ENCODE measurements at regions not wholly inside any gene's neighbourhood (a gene's known extent, or its start where the extent isn't known, plus 50 kb on each side); places are given as distances from the start of the nearest gene placed in this dataset.
"Not testable (repeated sequence)": the region's sequence is repeated elsewhere in the genome, so short reads cannot be mapped to it uniquely, and the experiment has no call there.

- Histone ChIP-seq H3K36me3 (ENCODE audit: control insufficient read depth, insufficient read depth, low read length) (no peaks in the 10 kb centered on the region), H3K23ac (ENCODE audit: low read length) (no peak overlapping the region), H2BK5ac (ENCODE audit: low read length) (no peak overlapping the region), H3K9ac (ENCODE audit: low read length) (no peak overlapping the region), H4K8ac (ENCODE audit: low read depth, low read length) (no peak overlapping the region), H3K18ac (ENCODE audit: low read length) (no peak overlapping the region), H3K27ac (ENCODE audit: low read depth, low read length) (no peak overlapping the region), H3K27me3 (ENCODE audit: insufficient read depth, low read length, poor library complexity) (no peaks in the 10 kb centered on the region), H3K56ac (ENCODE audit: low read length) (no peak overlapping the region), H4K5ac (ENCODE audit: low read length) (no peak overlapping the region), H3K79me1 (ENCODE audit: low read length) (no peaks in the 10 kb centered on the region), H2AK5ac (ENCODE audit: low read length) (no peak overlapping the region), H2BK15ac (replicated peaks; ENCODE audit: low read depth) (no peak overlapping the region), H2BK120ac (ENCODE audit: low read depth, low read length) (no peak overlapping the region), H3K4me3 (ENCODE audit: low read length) (no peak overlapping the region), H3K4ac (ENCODE audit: low read depth, low read length) (no peak overlapping the region), H3K79me2 (ENCODE audit: control insufficient read depth, insufficient read depth, low read length) (no peaks in the 10 kb centered on the region), H3K4me1 (ENCODE audit: control insufficient read depth, low read depth, low read length) (no peaks in the 10 kb centered on the region), H3K4me2 (ENCODE audit: low read length) (no peak overlapping the region)
- WGBS (ENCODE audit: extremely low coverage, insufficient coverage, low lambda C conversion rate): no CpG with 5 or more reads among the region's 6 CpGs
- DNase-seq: no peak
These were observed 216.0 kb downstream of the ANKRD30B start for GRCh38 chr18:14964002-14964401.

GRCh38 chr18:14964406-14964805, 216.4 kb downstream of the ANKRD30B start:
- Histone ChIP-seq H4K8ac (ENCODE audit: low read depth, low read length) (no peak overlapping the region), H3K9ac (ENCODE audit: low read length) (no peak overlapping the region), H3K79me2 (ENCODE audit: control insufficient read depth, insufficient read depth, low read length) (no peaks in the 10 kb centered on the region), H2AK5ac (ENCODE audit: low read length) (no peak overlapping the region), H3K4me2 (ENCODE audit: low read length) (no peak overlapping the region), H2BK120ac (ENCODE audit: low read depth, low read length) (no peak overlapping the region), H3K27me3 (ENCODE audit: insufficient read depth, low read length, poor library complexity) (no peaks in the 10 kb centered on the region), H3K36me3 (ENCODE audit: control insufficient read depth, insufficient read depth, low read length) (no peaks in the 10 kb centered on the region), H3K18ac (ENCODE audit: low read length) (no peak overlapping the region), H3K4me3 (ENCODE audit: low read length) (no peak overlapping the region), H3K56ac (ENCODE audit: low read length) (no peak overlapping the region), H4K5ac (ENCODE audit: low read length) (no peak overlapping the region), H3K79me1 (ENCODE audit: low read length) (no peaks in the 10 kb centered on the region), H3K4me1 (ENCODE audit: control insufficient read depth, low read depth, low read length) (no peaks in the 10 kb centered on the region), H3K4ac (ENCODE audit: low read depth, low read length) (no peak overlapping the region), H3K23ac (ENCODE audit: low read length) (no peak overlapping the region), H2BK5ac (ENCODE audit: low read length) (no peak overlapping the region), H2BK15ac (replicated peaks; ENCODE audit: low read depth) (no peak overlapping the region), H3K27ac (ENCODE audit: low read depth, low read length) (no peak overlapping the region)
- DNase-seq: no peak

- H3K27ac ChIP-seq (ENCODE audit: low read depth, low read length); H2BK15ac ChIP-seq (replicated peaks; ENCODE audit: low read depth); H4K8ac ChIP-seq (ENCODE audit: low read depth, low read length); H4K5ac ChIP-seq (ENCODE audit: low read length); H2AK5ac ChIP-seq (ENCODE audit: low read length); H3K4me3 ChIP-seq (ENCODE audit: low read length); DNase-seq; H3K27me3 ChIP-seq (ENCODE audit: insufficient read depth, low read length, poor library complexity); H3K4me2 ChIP-seq (ENCODE audit: low read length); H3K4me1 ChIP-seq (ENCODE audit: control insufficient read depth, low read depth, low read length); H3K4ac ChIP-seq (ENCODE audit: low read depth, low read length); H3K9ac ChIP-seq (ENCODE audit: low read length); H3K23ac ChIP-seq (ENCODE audit: low read length); H3K79me1 ChIP-seq (ENCODE audit: low read length); H3K36me3 ChIP-seq (ENCODE audit: control insufficient read depth, insufficient read depth, low read length); H2BK5ac ChIP-seq (ENCODE audit: low read length); H2BK120ac ChIP-seq (ENCODE audit: low read depth, low read length); H3K56ac ChIP-seq (ENCODE audit: low read length); H3K79me2 ChIP-seq (ENCODE audit: control insufficient read depth, insufficient read depth, low read length); H3K18ac ChIP-seq (ENCODE audit: low read length): not testable (repeated sequence)
- 100% methylated on average over 1 of the region's 4 CpGs for WGBS (ENCODE audit: extremely low coverage, insufficient coverage, low lambda C conversion rate)
These were observed 217.0 kb downstream of the ANKRD30B start for GRCh38 chr18:14964976-14965375.

- no peak overlapping the region for H3K56ac ChIP-seq (ENCODE audit: low read length)
- no peak overlapping the region for H3K4me3 ChIP-seq (ENCODE audit: low read length)
These were observed 217.6 kb downstream of the ANKRD30B start for GRCh38 chr18:14965553-14965952.

GRCh38 chr18:14967246-14967645, 219.3 kb downstream of the ANKRD30B start:
- H2BK120ac ChIP-seq (ENCODE audit: low read depth, low read length); H3K23ac ChIP-seq (ENCODE audit: low read length); H3K56ac ChIP-seq (ENCODE audit: low read length); H3K79me1 ChIP-seq (ENCODE audit: low read length); H3K18ac ChIP-seq (ENCODE audit: low read length); H2BK5ac ChIP-seq (ENCODE audit: low read length); H3K27me3 ChIP-seq (ENCODE audit: insufficient read depth, low read length, poor library complexity); H3K79me2 ChIP-seq (ENCODE audit: control insufficient read depth, insufficient read depth, low read length); H3K9ac ChIP-seq (ENCODE audit: low read length); DNase-seq; H4K5ac ChIP-seq (ENCODE audit: low read length); H2BK15ac ChIP-seq (replicated peaks; ENCODE audit: low read depth); H2AK5ac ChIP-seq (ENCODE audit: low read length); H3K4me3 ChIP-seq (ENCODE audit: low read length); H4K8ac ChIP-seq (ENCODE audit: low read depth, low read length); H3K36me3 ChIP-seq (ENCODE audit: control insufficient read depth, insufficient read depth, low read length); H3K4me2 ChIP-seq (ENCODE audit: low read length); H3K4ac ChIP-seq (ENCODE audit: low read depth, low read length); H3K27ac ChIP-seq (ENCODE audit: low read depth, low read length); H3K4me1 ChIP-seq (ENCODE audit: control insufficient read depth, low read depth, low read length): not testable (repeated sequence)
- WGBS (ENCODE audit: extremely low coverage, insufficient coverage, low lambda C conversion rate): no CpG with 5 or more reads among the region's 3 CpGs

More at GRCh38 chr18:14965553-14965952, 217.6 kb downstream of the ANKRD30B start:
- Histone ChIP-seq H3K27ac (ENCODE audit: low read depth, low read length) (no peak overlapping the region), H3K4ac (ENCODE audit: low read depth, low read length) (no peak overlapping the region), H4K8ac (ENCODE audit: low read depth, low read length) (no peak overlapping the region), H2BK5ac (ENCODE audit: low read length) (no peak overlapping the region), H2BK120ac (ENCODE audit: low read depth, low read length) (no peak overlapping the region), H2BK15ac (replicated peaks; ENCODE audit: low read depth) (no peak overlapping the region), H3K23ac (ENCODE audit: low read length) (no peak overlapping the region), H3K18ac (ENCODE audit: low read length) (no peak overlapping the region), H3K4me1 (ENCODE audit: control insufficient read depth, low read depth, low read length) (no peaks in the 10 kb centered on the region), H3K79me2 (ENCODE audit: control insufficient read depth, insufficient read depth, low read length) (no peaks in the 10 kb centered on the region), H4K5ac (ENCODE audit: low read length) (no peak overlapping the region), H3K36me3 (ENCODE audit: control insufficient read depth, insufficient read depth, low read length) (no peaks in the 10 kb centered on the region), H3K79me1 (ENCODE audit: low read length) (no peaks in the 10 kb centered on the region), H2AK5ac (ENCODE audit: low read length) (no peak overlapping the region), H3K27me3 (ENCODE audit: insufficient read depth, low read length, poor library complexity) (no peaks in the 10 kb centered on the region), H3K4me2 (ENCODE audit: low read length) (no peak overlapping the region), H3K9ac (ENCODE audit: low read length) (no peak overlapping the region)
- WGBS (ENCODE audit: extremely low coverage, insufficient coverage, low lambda C conversion rate): no CpG with 5 or more reads among the region's 11 CpGs
- no peak for DNase-seq

GRCh38 chr18:14969500-14969899, 221.5 kb downstream of the ANKRD30B start:
- H3K27me3 ChIP-seq (ENCODE audit: insufficient read depth, low read length, poor library complexity): no peaks in the 10 kb centered on the region
- no peaks in the 10 kb centered on the region for H3K79me1 ChIP-seq (ENCODE audit: low read length)
- H3K79me2 ChIP-seq (ENCODE audit: control insufficient read depth, insufficient read depth, low read length): no peaks in the 10 kb centered on the region
- H3K18ac ChIP-seq (ENCODE audit: low read length): no peak overlapping the region
- WGBS (ENCODE audit: extremely low coverage, insufficient coverage, low lambda C conversion rate): no CpG with 5 or more reads among the region's 9 CpGs
- no peak overlapping the region for H4K5ac ChIP-seq (ENCODE audit: low read length)
- no peak overlapping the region for H2BK5ac ChIP-seq (ENCODE audit: low read length)
- no peaks in the 10 kb centered on the region for H3K36me3 ChIP-seq (ENCODE audit: control insufficient read depth, insufficient read depth, low read length)
- no peak overlapping the region for H3K4me3 ChIP-seq (ENCODE audit: low read length)
- no peak overlapping the region for H2BK15ac ChIP-seq (replicated peaks; ENCODE audit: low read depth)
- no peak overlapping the region for H4K8ac ChIP-seq (ENCODE audit: low read depth, low read length)
- no peak overlapping the region for H3K9ac ChIP-seq (ENCODE audit: low read length)
- DNase-seq: no peak
- no peak overlapping the region for H2AK5ac ChIP-seq (ENCODE audit: low read length)
- H3K4me2 ChIP-seq (ENCODE audit: low read length): no peak overlapping the region
- H3K4me1 ChIP-seq (ENCODE audit: control insufficient read depth, low read depth, low read length): no peaks in the 10 kb centered on the region
- H2BK120ac ChIP-seq (ENCODE audit: low read depth, low read length): no peak overlapping the region
- H3K56ac ChIP-seq (ENCODE audit: low read length): no peak overlapping the region
- H3K4ac ChIP-seq (ENCODE audit: low read depth, low read length): no peak overlapping the region
- no peak overlapping the region for H3K27ac ChIP-seq (ENCODE audit: low read depth, low read length)
- H3K23ac ChIP-seq (ENCODE audit: low read length): no peak overlapping the region

Data from mesendoderm (in vitro differentiated cells).